Fibroblast of lung (primary cell): ENCODE measurements at regions not wholly inside any gene's neighbourhood (a gene's known extent, or its start where the extent isn't known, plus 50 kb on each side); places are given as distances from the start of the nearest gene placed in this dataset.

Experiments used
- EZH2 ChIP-seq: IDR thresholded peaks from 2 replicates; pipeline ENCODE4 v1.5.1; 2012; ENCODE audit warnings: low read length, control low read depth, mild to moderate bottlenecking; ENCODE audit errors: missing control alignments
- TF ChIP-seq, protein P1 (sequence below), 2 donors: IDR thresholded peaks in 1 of 2; conservative IDR thresholded peaks in 1 of 2; 1 replicate in 1 of 2; 2 replicates in 1 of 2; pipeline ENCODE4 v1.5.1; 2011 to 2012; ENCODE audit warnings: low read length in 2 of 2, control low read depth in 1 of 2, inconsistent platforms in 1 of 2, low read depth in 1 of 2, mild to moderate bottlenecking in 1 of 2

DNA sequence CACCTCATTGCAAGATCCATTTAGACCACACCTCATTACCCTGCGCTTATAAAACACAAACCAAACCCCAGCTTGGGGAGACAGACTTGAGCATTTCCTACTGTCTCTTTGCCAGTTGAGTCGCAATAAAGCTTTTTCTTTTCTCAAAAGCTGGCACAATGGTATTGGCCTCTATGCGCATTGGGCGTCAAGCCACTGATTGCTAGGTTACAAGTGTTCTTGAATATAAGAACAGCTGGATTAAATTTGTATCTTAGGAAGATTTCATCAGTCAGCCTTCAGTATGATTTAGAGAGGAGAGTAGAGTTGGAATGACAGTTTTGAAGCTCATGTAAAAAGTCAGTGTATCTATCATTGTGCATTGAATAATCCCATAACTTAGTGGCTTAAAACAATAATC is 84.9 kb upstream of the RAB4A start:
- TF ChIP-seq, protein P1, sequence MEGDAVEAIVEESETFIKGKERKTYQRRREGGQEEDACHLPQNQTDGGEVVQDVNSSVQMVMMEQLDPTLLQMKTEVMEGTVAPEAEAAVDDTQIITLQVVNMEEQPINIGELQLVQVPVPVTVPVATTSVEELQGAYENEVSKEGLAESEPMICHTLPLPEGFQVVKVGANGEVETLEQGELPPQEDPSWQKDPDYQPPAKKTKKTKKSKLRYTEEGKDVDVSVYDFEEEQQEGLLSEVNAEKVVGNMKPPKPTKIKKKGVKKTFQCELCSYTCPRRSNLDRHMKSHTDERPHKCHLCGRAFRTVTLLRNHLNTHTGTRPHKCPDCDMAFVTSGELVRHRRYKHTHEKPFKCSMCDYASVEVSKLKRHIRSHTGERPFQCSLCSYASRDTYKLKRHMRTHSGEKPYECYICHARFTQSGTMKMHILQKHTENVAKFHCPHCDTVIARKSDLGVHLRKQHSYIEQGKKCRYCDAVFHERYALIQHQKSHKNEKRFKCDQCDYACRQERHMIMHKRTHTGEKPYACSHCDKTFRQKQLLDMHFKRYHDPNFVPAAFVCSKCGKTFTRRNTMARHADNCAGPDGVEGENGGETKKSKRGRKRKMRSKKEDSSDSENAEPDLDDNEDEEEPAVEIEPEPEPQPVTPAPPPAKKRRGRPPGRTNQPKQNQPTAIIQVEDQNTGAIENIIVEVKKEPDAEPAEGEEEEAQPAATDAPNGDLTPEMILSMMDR (conservative IDR thresholded peaks at IDR 0.05 in 1 of 2, IDR thresholded peaks at IDR 0.05 in 1 of 2; ENCODE audit: low read depth in 1 of 2, low read length in 2 of 2), result no peak
- TF ChIP-seq EZH2, result no peak
